GM11168 (cell line): ENCODE measurements at regions not wholly inside any gene's neighbourhood (a gene's known extent, or its start where the extent isn't known, plus 50 kb on each side); places are given as distances from the start of the nearest gene placed in this dataset.

ENCODE experiments used
- in situ Hi-C: fragments of 300-500 bp; cut with MboI; formaldehyde crosslinking; loops from one replicate; pipeline ENCODE4 v1.12.0; 2022; ENCODE audit warnings: low sequenced_read_pairs; ENCODE audit not compliant: unreplicated experiment

GRCh38 chr6:15854378-15854777 lies 191.6 kb upstream of the DTNBP1 start:
- in situ Hi-C loops = no loop called here

- in situ Hi-C loops = no loop called here
Observed at GRCh38 chr6:15853259-15853658, 190.4 kb upstream of the DTNBP1 start.

GRCh38 chr6:15852289-15852688 lies 189.5 kb upstream of the DTNBP1 start:
- in situ Hi-C loops = no loop called here

- in situ Hi-C loops = no loop called here
Observed at GRCh38 chr6:15849395-15849794, 186.6 kb upstream of the DTNBP1 start.

- in situ Hi-C loops = no loop called here
Observed at GRCh38 chr6:15845492-15845891, 182.7 kb upstream of the DTNBP1 start.

- in situ Hi-C loops = no loop called here
Observed at GRCh38 chr6:15843764-15844163, 180.9 kb upstream of the DTNBP1 start.

- in situ Hi-C loops = no loop called here
Observed at GRCh38 chr6:15843226-15843625, 180.4 kb upstream of the DTNBP1 start.

- in situ Hi-C loops = no loop called here
Observed at GRCh38 chr6:15842727-15843117, 179.9 kb upstream of the DTNBP1 start.

- in situ Hi-C loops = no loop called here
Observed at GRCh38 chr6:15841937-15842726, 179.3 kb upstream of the DTNBP1 start.

GRCh38 chr6:15839969-15840541 lies 177.2 kb upstream of the DTNBP1 start:
- in situ Hi-C loops = no loop called here

GRCh38 chr6:15837205-15837604 lies 174.4 kb upstream of the DTNBP1 start:
- in situ Hi-C loops = no loop called here

GRCh38 chr6:15832841-15833240 lies 170.0 kb upstream of the DTNBP1 start:
- in situ Hi-C loops = no loop called here

- in situ Hi-C loops = no loop called here
Observed at GRCh38 chr6:15829156-15829555, 166.3 kb upstream of the DTNBP1 start.

- in situ Hi-C loops = no loop called here
Observed at GRCh38 chr6:15827496-15828255, 164.8 kb upstream of the DTNBP1 start.

- in situ Hi-C loops = no loop called here
Observed at GRCh38 chr6:15826814-15827318, 164.0 kb upstream of the DTNBP1 start.

GRCh38 chr6:15825332-15825930 lies 162.6 kb upstream of the DTNBP1 start:
- in situ Hi-C loops = no loop called here

GRCh38 chr6:15824811-15825210 lies 162.0 kb upstream of the DTNBP1 start:
- in situ Hi-C loops = no loop called here

- in situ Hi-C loops = no loop called here
Observed at GRCh38 chr6:15823838-15824414, 161.1 kb upstream of the DTNBP1 start.

- in situ Hi-C loops = no loop called here
Observed at GRCh38 chr6:15822835-15823234, 160.0 kb upstream of the DTNBP1 start.

- in situ Hi-C loops = no loop called here
Observed at GRCh38 chr6:15819841-15820240, 157.0 kb upstream of the DTNBP1 start.
